GM12878 (cell line): ENCODE measurements at regions not wholly inside any gene's neighbourhood (a gene's known extent, or its start where the extent isn't known, plus 50 kb on each side); places are given as distances from the start of the nearest gene placed in this dataset.

Source experiments
- ATAC-seq: fragments of 200-7000 bp; cut with Tn5 transposase; 3 replicates; pipeline ENCODE4 v1.9.1; 2020; ENCODE audit warnings: mild to moderate bottlenecking, moderate library complexity
- BruUV-seq: library from RNA; stranded (reverse); fragments of 400-500 nt; replicated peaks from 2 replicates; lab custom pipeline; 2021; lab: Mats Ljungman, UMichigan
- CTCF ChIA-PET: fragments of 300-600 bp; sonication (Branson Sonifier 250); formaldehyde crosslinking; extraction: SDS; loops from one replicate; lab custom pipeline; 2021; ENCODE audit warnings: inconsistent platforms; lab: Yijun Ruan, JAX
- POLR2A ChIA-PET: fragments of 350-600 bp; formaldehyde crosslinking; extraction: SDS; loops from one replicate; lab custom pipeline; 2021; ENCODE audit warnings: inconsistent platforms; lab: Charles Lee
- RAD21 ChIA-PET: fragments of 300-600 bp; sonication (Branson Sonifier 250); formaldehyde crosslinking; loops from one replicate; lab custom pipeline; 2023; ENCODE audit warnings: antibody characterized with exemption; ENCODE audit not compliant: unreplicated experiment; lab: Charles Lee
- SMC1A ChIA-PET: fragments of 300-600 bp; sonication (Branson Sonifier 250); formaldehyde crosslinking; loops from one replicate; lab custom pipeline; 2023; ENCODE audit not compliant: unreplicated experiment, uncharacterized antibody; lab: Charles Lee
- DNase-seq: peaks from one replicate; pipeline ENCODE4 v3.0.0-alpha.2; 2011; ENCODE audit warnings: low read depth, low spot score
- FAIRE-seq: peaks from 3 replicates; lab custom pipeline; 2011; peaks lifted over from hg19 to GRCh38; lab: Jason Lieb, UNC
- H2AFZ ChIP-seq: 2 replicates; pipeline ENCODE4 v1.6.0; 2011; ENCODE audit warnings: low read depth, low read length, control low read depth; ENCODE audit not compliant: control insufficient read depth
- H3K27ac ChIP-seq: 2 replicates; pipeline ENCODE4 v1.5.1; 2011; ENCODE audit warnings: control low read depth; ENCODE audit not compliant: control insufficient read depth, insufficient read depth
- H3K27me3 ChIP-seq, 2 experiments: replicated peaks in 1 of 2; 2 replicates each; pipeline versions ENCODE4 v1.6.0 to v1.6.1; 2011; ENCODE audit warnings: low read length in 1 of 2; ENCODE audit not compliant: control insufficient read depth in 2 of 2, insufficient read depth in 2 of 2
- H3K36me3 ChIP-seq, 2 experiments: 2 replicates each; pipeline ENCODE4 v1.5.1; 2011; ENCODE audit warnings: low read length in 1 of 2; ENCODE audit not compliant: control insufficient read depth in 2 of 2, insufficient read depth in 2 of 2
- H3K4me1 ChIP-seq: 2 replicates; pipeline ENCODE4 v1.6.1; 2011; ENCODE audit warnings: mild to moderate bottlenecking, low read length, moderate library complexity, mixed read lengths; ENCODE audit not compliant: control insufficient read depth, insufficient read depth
- H3K4me2 ChIP-seq: 2 replicates; pipeline ENCODE4 v1.6.0; 2011; ENCODE audit warnings: control low read depth; ENCODE audit not compliant: control insufficient read depth, insufficient read depth
- H3K4me3 ChIP-seq: fragments of 200-600 bp; sonication (generic); 2 replicates; pipeline ENCODE4 v1.5.1; 2016
- H3K79me2 ChIP-seq: 2 replicates; pipeline ENCODE4 v1.6.0; 2011; ENCODE audit warnings: low read length; ENCODE audit not compliant: control insufficient read depth, insufficient read depth
- H3K9ac ChIP-seq: 2 replicates; pipeline ENCODE4 v1.8.0; 2011; ENCODE audit warnings: low read length, control low read depth, mixed read lengths; ENCODE audit not compliant: control insufficient read depth, insufficient read depth
- H3K9me3 ChIP-seq: replicated peaks from 3 replicates; pipeline ENCODE4 v1.5.1; 2011; ENCODE audit warnings: mild to moderate bottlenecking, low read length; ENCODE audit not compliant: control insufficient read depth, insufficient read depth
- H4K20me1 ChIP-seq: 2 replicates; pipeline ENCODE4 v1.6.0; 2011; ENCODE audit not compliant: control insufficient read depth, insufficient read depth
- ATF7 ChIP-seq: fragments of 450-650 bp; IDR thresholded peaks from 2 replicates; pipeline ENCODE4 v1.6.1; 2016; ENCODE audit warnings: low read depth, mild to moderate bottlenecking
- CEBPB ChIP-seq, 2 experiments: fragments of 150-350 bp in 1 of 2; IDR thresholded peaks; 2 replicates each; pipeline ENCODE4 v1.6.1; 2012 to 2014; ENCODE audit warnings: low read depth in 2 of 2, low read length in 2 of 2, borderline replicate concordance in 1 of 2, inconsistent platforms in 1 of 2
- CHD1 ChIP-seq: IDR thresholded peaks from 2 replicates; pipeline ENCODE4 v1.6.1; 2012; ENCODE audit warnings: low read depth, low read length, improper control_type of control experiment
- KDM1A ChIP-seq: fragments of 200-600 bp; sonication (generic); IDR thresholded peaks from 2 replicates; pipeline ENCODE4 v1.6.1; 2016; ENCODE audit warnings: borderline replicate concordance
- MXI1 ChIP-seq: fragments of 150-350 bp; IDR thresholded peaks from 2 replicates; pipeline ENCODE4 v1.6.1; 2011; ENCODE audit warnings: low read depth, mild to moderate bottlenecking, inconsistent platforms, low read length, improper control_type of control experiment
- POLR2AphosphoS2 ChIP-seq: IDR thresholded peaks from 2 replicates; pipeline ENCODE4 v1.6.1; 2011; ENCODE audit warnings: low read depth, mild to moderate bottlenecking, low read length, improper control_type of control experiment, moderate library complexity
- PRDM15 ChIP-seq: fragments of 450-650 bp; formaldehyde crosslinking; IDR thresholded peaks from 2 replicates; pipeline ENCODE4 v1.4.0; 2020; ENCODE audit warnings: mild to moderate bottlenecking, moderate library complexity
- TARDBP ChIP-seq: IDR thresholded peaks from 2 replicates; pipeline ENCODE4 v1.6.1; 2016; ENCODE audit warnings: borderline replicate concordance
- USF2 ChIP-seq: IDR thresholded peaks from 2 replicates; pipeline ENCODE4 v1.6.1; 2011; ENCODE audit warnings: low read depth, low read length, improper control_type of control experiment, borderline replicate concordance
- WGBS: methylation state at CpG from one replicate; pipeline ENCODE4 v1.1.6; 2016; ENCODE audit warnings: low lambda C conversion rate; ENCODE audit not compliant: insufficient replicate concordance, insufficient coverage; ENCODE audit errors: missing lambda C conversion rate; 5-methylcytosine and 5-hydroxymethylcytosine counted together
- in situ Hi-C: fragments of 300-500 bp; cut with MboI; formaldehyde crosslinking; loops from 9 replicates; pipeline ENCODE4 v1.14.3; 2018; ENCODE audit warnings: mixed read lengths
- intact Hi-C: fragments of 100-400 bp; cut with micrococcal nuclease; formaldehyde crosslinking; loops from one replicate; pipeline ENCODE4 v1.14.2; 2022; ENCODE audit not compliant: unreplicated experiment

GRCh38 chr14:49212721-49213120 lies 373.5 kb downstream of the RPS29 start (continued):
- TF ChIP-seq PRDM15 (CRISPR knock-in tag): no peak

- no TSS peak for BruUV-seq
- Histone ChIP-seq H3K79me2 (no peaks in the 10 kb centered on the region), H3K4me3 (no peak overlapping the region), H2AFZ (no peak overlapping the region), H3K9me3 (no peaks in the 10 kb centered on the region), H3K27ac (no peak overlapping the region), H3K27me3 (no peaks in the 10 kb centered on the region), H4K20me1 (no peaks in the 10 kb centered on the region), H3K9ac (no peak overlapping the region), H3K4me2 (no peak overlapping the region), H3K36me3 (no peaks in the 10 kb centered on the region), H3K4me1 (no peaks in the 10 kb centered on the region)
- intact Hi-C loops (no loop called here), in situ Hi-C loops (no loop called here)
- ChIA-PET SMC1A (no interaction called here), CTCF (no interaction called here), RAD21 (no interaction called here), POLR2A (no interaction called here)
- TF ChIP-seq KDM1A: no peak
- no peak for TF ChIP-seq TARDBP
- TF ChIP-seq ATF7: no peak
- TF ChIP-seq CHD1: no peak
- no peak for TF ChIP-seq POLR2AphosphoS2
- no peak for TF ChIP-seq CEBPB (IDR thresholded peaks at IDR 0.05; ENCODE audit: borderline replicate concordance in 1 of 2, low read depth in 2 of 2, low read length in 2 of 2)
- no peak for TF ChIP-seq MXI1
- TF ChIP-seq USF2: no peak
- ATAC-seq (no peak), FAIRE-seq (no peak), DNase-seq (no peak)
- WGBS: 52% methylated on average over 1 of the region's 1 CpG
Observed at GRCh38 chr14:49209416-49209815, 376.8 kb downstream of the RPS29 start.
